Activated CD4-positive, alpha-beta memory T cell treated with anti-CD3 and anti-CD28 coated beads for 36 hours (primary cell): ENCODE measurements at regions not wholly inside any gene's neighbourhood (a gene's known extent, or its start where the extent isn't known, plus 50 kb on each side); places are given as distances from the start of the nearest gene placed in this dataset.
"Not testable (repeated sequence)": the region's sequence is repeated elsewhere in the genome, so short reads cannot be mapped to it uniquely, and the experiment has no call there.

Experiments
- CTCF ChIA-PET: fragments of 350-600 bp; sonication (Branson Sonifier 250); formaldehyde crosslinking; loops from one replicate; lab custom pipeline; 2021; ENCODE audit warnings: antibody characterized with exemption, inconsistent platforms; lab: Charles Lee
- POLR2A ChIA-PET: fragments of 350-600 bp; sonication (Branson Sonifier 250); formaldehyde crosslinking; loops from one replicate; lab custom pipeline; 2021; ENCODE audit warnings: antibody characterized with exemption; lab: Charles Lee
- DNase-seq: peaks from one replicate; pipeline ENCODE4 v3.0.0-alpha.2; 2020
- H3K27ac Mint-ChIP-seq: one replicate; pipeline ENCODE4 v1.8.0; 2021; ENCODE audit warnings: mixed read lengths
- H3K27me3 Mint-ChIP-seq: one replicate; pipeline ENCODE4 v1.8.0; 2021; ENCODE audit warnings: mixed read lengths
- H3K36me3 Mint-ChIP-seq: one replicate; pipeline ENCODE4 v1.8.0; 2021; ENCODE audit warnings: mixed read lengths
- H3K4me1 Mint-ChIP-seq: one replicate; pipeline ENCODE4 v1.8.0; 2021; ENCODE audit warnings: low read depth, mixed read lengths
- H3K4me3 Mint-ChIP-seq: one replicate; pipeline ENCODE4 v1.8.0; 2021; ENCODE audit warnings: mild to moderate bottlenecking, mixed read lengths
- H3K9me3 Mint-ChIP-seq: one replicate; pipeline ENCODE4 v1.8.0; 2021; ENCODE audit warnings: mixed read lengths
- intact Hi-C: fragments of 100-400 bp; cut with micrococcal nuclease; formaldehyde crosslinking; loops from one replicate; pipeline ENCODE4 v1.15.1; 2023

GRCh38 chr6:85322446-85323105, 127.3 kb upstream of the NT5E start:
- intact Hi-C loops = loop anchor here (5.0 to 10.0 kb wide), 4 partner anchors 195 to 1708 kb away; partner anchors contain the start of gene CEP162
- POLR2A ChIA-PET = no interaction called here
- Mint-ChIP-seq H3K36me3 (no peaks in the 10 kb centered on the region), H3K4me3 (no peak overlapping the region), H3K27ac (no peak overlapping the region), H3K9me3 (peaks cover 2% of the 10 kb centered on the region), H3K4me1 (no peaks in the 10 kb centered on the region), H3K27me3 (peaks cover 1% of the 10 kb centered on the region)
- no peak for DNase-seq
- CTCF ChIA-PET = interaction anchor here (0.9 to 2.3 kb wide), 8 partner anchors 8 to 1707 kb away, joined by 3 to 10 read pairs (median 4); partner anchors contain the start of gene CEP162

- ChIA-PET CTCF (interaction anchor here (1.0 kb wide), 1 partner anchor 1438 kb away, joined by 3 read pairs; no protein-coding TSS in a partner anchor), POLR2A (no interaction called here)
- DNase-seq = no peak
- Mint-ChIP-seq H3K36me3 (no peaks in the 10 kb centered on the region), H3K9me3 (peaks cover 7% of the 10 kb centered on the region), H3K27ac (no peak overlapping the region), H3K27me3 (peaks cover 1% of the 10 kb centered on the region), H3K4me3 (no peak overlapping the region), H3K4me1 (no peaks in the 10 kb centered on the region)
- intact Hi-C loops = loop anchor here (5.0 to 10.0 kb wide), 4 partner anchors 195 to 1707 kb away; partner anchors contain the start of gene CEP162
These were observed 128.0 kb upstream of the NT5E start for GRCh38 chr6:85321906-85322305.

- no peak for DNase-seq
- no peaks in the 10 kb centered on the region for H3K36me3 Mint-ChIP-seq
- intact Hi-C loops = no loop called here
- no peaks in the 10 kb centered on the region for H3K4me1 Mint-ChIP-seq
- ChIA-PET CTCF (interaction anchor here (1.7 kb wide), 1 partner anchor 9 kb away, joined by 8 read pairs; no protein-coding TSS in a partner anchor), POLR2A (no interaction called here)
- no peak overlapping the region for H3K27ac Mint-ChIP-seq
- no peak overlapping the region for H3K4me3 Mint-ChIP-seq
- peaks cover 16% of the 10 kb centered on the region for H3K9me3 Mint-ChIP-seq
- H3K27me3 Mint-ChIP-seq = peaks cover under 1% of the 10 kb centered on the region
These were observed 135.3 kb upstream of the NT5E start for GRCh38 chr6:85314586-85314985.

- H3K9me3 Mint-ChIP-seq = no peaks in the 10 kb centered on the region
- no peaks in the 10 kb centered on the region for H3K36me3 Mint-ChIP-seq
- ChIA-PET POLR2A (no interaction called here), CTCF (interaction anchor here (0.7 kb wide), 1 partner anchor 1255 kb away, joined by 3 read pairs; no protein-coding TSS in a partner anchor)
- intact Hi-C loops = no loop called here
- no peak overlapping the region for H3K27ac Mint-ChIP-seq
- H3K4me3 Mint-ChIP-seq = no peak overlapping the region
- no peaks in the 10 kb centered on the region for H3K4me1 Mint-ChIP-seq
- no peak for DNase-seq
- no peaks in the 10 kb centered on the region for H3K27me3 Mint-ChIP-seq
These were observed 149.3 kb upstream of the NT5E start for GRCh38 chr6:85300581-85300980.

GRCh38 chr6:85298553-85298952, 151.3 kb upstream of the NT5E start:
- H3K4me3 Mint-ChIP-seq = no peak overlapping the region
- H3K9me3 Mint-ChIP-seq = no peaks in the 10 kb centered on the region
- intact Hi-C loops = no loop called here
- ChIA-PET CTCF (no interaction called here), POLR2A (no interaction called here)
- no peak overlapping the region for H3K27ac Mint-ChIP-seq
- H3K4me1 Mint-ChIP-seq = no peaks in the 10 kb centered on the region
- no peaks in the 10 kb centered on the region for H3K36me3 Mint-ChIP-seq
- no peak for DNase-seq
- H3K27me3 Mint-ChIP-seq = no peaks in the 10 kb centered on the region

- Mint-ChIP-seq H3K4me1 (no peaks in the 10 kb centered on the region), H3K9me3 (peaks cover 4% of the 10 kb centered on the region), H3K27ac (no peak overlapping the region), H3K27me3 (no peaks in the 10 kb centered on the region), H3K36me3 (no peaks in the 10 kb centered on the region), H3K4me3 (no peak overlapping the region)
- intact Hi-C loops = no loop called here
- DNase-seq = no peak
- ChIA-PET POLR2A (no interaction called here), CTCF (no interaction called here)
These were observed 158.6 kb upstream of the NT5E start for GRCh38 chr6:85291326-85291725.

GRCh38 chr6:85287654-85288053, 162.2 kb upstream of the NT5E start:
- Mint-ChIP-seq H3K9me3 (peaks cover 4% of the 10 kb centered on the region), H3K27me3 (no peaks in the 10 kb centered on the region), H3K27ac (no peak overlapping the region), H3K36me3 (no peaks in the 10 kb centered on the region), H3K4me3 (no peak overlapping the region), H3K4me1 (no peaks in the 10 kb centered on the region)
- ChIA-PET POLR2A (no interaction called here), CTCF (no interaction called here)
- no peak for DNase-seq
- intact Hi-C loops = no loop called here

GRCh38 chr6:85287158-85287557, 162.7 kb upstream of the NT5E start:
- H3K36me3 Mint-ChIP-seq = no peaks in the 10 kb centered on the region
- intact Hi-C loops = no loop called here
- no peak overlapping the region for H3K27ac Mint-ChIP-seq
- peaks cover 4% of the 10 kb centered on the region for H3K9me3 Mint-ChIP-seq
- no peak overlapping the region for H3K4me3 Mint-ChIP-seq
- no peak for DNase-seq
- ChIA-PET CTCF (no interaction called here), POLR2A (no interaction called here)
- H3K4me1 Mint-ChIP-seq = no peaks in the 10 kb centered on the region
- no peaks in the 10 kb centered on the region for H3K27me3 Mint-ChIP-seq

- H3K4me3 Mint-ChIP-seq, H3K36me3 Mint-ChIP-seq, H3K4me1 Mint-ChIP-seq, POLR2A ChIA-PET, H3K9me3 Mint-ChIP-seq, CTCF ChIA-PET, DNase-seq, H3K27ac Mint-ChIP-seq, H3K27me3 Mint-ChIP-seq, intact Hi-C loops: not testable (repeated sequence)
These were observed 163.4 kb upstream of the NT5E start for GRCh38 chr6:85286507-85286906.

GRCh38 chr6:85285934-85286333, 163.9 kb upstream of the NT5E start:
- no peak overlapping the region for H3K4me3 Mint-ChIP-seq
- intact Hi-C loops = no loop called here
- no peak for DNase-seq
- H3K36me3 Mint-ChIP-seq = no peaks in the 10 kb centered on the region
- no peaks in the 10 kb centered on the region for H3K27me3 Mint-ChIP-seq
- H3K9me3 Mint-ChIP-seq = peaks cover 4% of the 10 kb centered on the region
- POLR2A ChIA-PET = no interaction called here
- H3K27ac Mint-ChIP-seq = no peak overlapping the region
- no peaks in the 10 kb centered on the region for H3K4me1 Mint-ChIP-seq
- CTCF ChIA-PET = no interaction called here

GRCh38 chr6:85285114-85285513, 164.8 kb upstream of the NT5E start:
- Mint-ChIP-seq H3K9me3 (no peaks in the 10 kb centered on the region), H3K27me3 (no peaks in the 10 kb centered on the region), H3K4me1 (no peaks in the 10 kb centered on the region), H3K27ac (no peak overlapping the region), H3K4me3 (no peak overlapping the region), H3K36me3 (no peaks in the 10 kb centered on the region)
- ChIA-PET POLR2A (no interaction called here), CTCF (no interaction called here)
- no peak for DNase-seq
- intact Hi-C loops = no loop called here

- Mint-ChIP-seq H3K27me3 (no peaks in the 10 kb centered on the region), H3K27ac (no peak overlapping the region), H3K9me3 (no peaks in the 10 kb centered on the region), H3K4me3 (no peak overlapping the region), H3K4me1 (no peaks in the 10 kb centered on the region), H3K36me3 (no peaks in the 10 kb centered on the region)
- POLR2A ChIA-PET = no interaction called here
- no peak for DNase-seq
- CTCF ChIA-PET = no interaction called here
- intact Hi-C loops = no loop called here
These were observed 166.4 kb upstream of the NT5E start for GRCh38 chr6:85283436-85283835.

GRCh38 chr6:85278466-85279035, 171.3 kb upstream of the NT5E start:
- no peaks in the 10 kb centered on the region for H3K27me3 Mint-ChIP-seq
- DNase-seq = no peak
- no peak overlapping the region for H3K4me3 Mint-ChIP-seq
- no peaks in the 10 kb centered on the region for H3K36me3 Mint-ChIP-seq
- ChIA-PET CTCF (no interaction called here), POLR2A (no interaction called here)
- no peaks in the 10 kb centered on the region for H3K4me1 Mint-ChIP-seq
- intact Hi-C loops = no loop called here
- peaks cover 8% of the 10 kb centered on the region for H3K9me3 Mint-ChIP-seq
- no peak overlapping the region for H3K27ac Mint-ChIP-seq
